Endothelial cell (in vitro differentiated cells): ENCODE measurements at regions not wholly inside any gene's neighbourhood (a gene's known extent, or its start where the extent isn't known, plus 50 kb on each side); places are given as distances from the start of the nearest gene placed in this dataset.

Experiments used
- DNase-seq: peaks from one replicate; pipeline ENCODE4 v3.0.0; 2021; ENCODE audit warnings: low spot score
- H3K27ac Mint-ChIP-seq: one replicate; pipeline ENCODE4 v1.8.0; 2021; ENCODE audit warnings: mixed read lengths, inconsistent platforms; ENCODE audit not compliant: unreplicated experiment
- H3K27me3 Mint-ChIP-seq: one replicate; pipeline ENCODE4 v1.8.0; 2021; ENCODE audit warnings: mild to moderate bottlenecking, moderate library complexity, mixed read lengths, inconsistent platforms; ENCODE audit not compliant: unreplicated experiment
- H3K36me3 Mint-ChIP-seq: one replicate; pipeline ENCODE4 v1.8.0; 2021; ENCODE audit warnings: mild to moderate bottlenecking, low read depth, mixed read lengths, inconsistent platforms; ENCODE audit not compliant: unreplicated experiment
- H3K4me1 Mint-ChIP-seq: one replicate; pipeline ENCODE4 v1.8.0; 2021; ENCODE audit warnings: mild to moderate bottlenecking, mixed read lengths, inconsistent platforms; ENCODE audit not compliant: unreplicated experiment
- H3K4me3 Mint-ChIP-seq: one replicate; pipeline ENCODE4 v1.8.0; 2021; ENCODE audit warnings: mild to moderate bottlenecking, mixed read lengths, inconsistent platforms; ENCODE audit not compliant: unreplicated experiment
- H3K9me3 Mint-ChIP-seq: one replicate; pipeline ENCODE4 v1.8.0; 2021; ENCODE audit warnings: mixed read lengths, inconsistent platforms; ENCODE audit not compliant: unreplicated experiment
- TF ChIP-seq, protein P1 (sequence below): fragments of 200-600 bp; sonication (generic); IDR thresholded peaks from one replicate; pipeline ENCODE4 v1.5.0; 2021; ENCODE audit warnings: antibody characterized with exemption; ENCODE audit not compliant: unreplicated experiment

DNA sequence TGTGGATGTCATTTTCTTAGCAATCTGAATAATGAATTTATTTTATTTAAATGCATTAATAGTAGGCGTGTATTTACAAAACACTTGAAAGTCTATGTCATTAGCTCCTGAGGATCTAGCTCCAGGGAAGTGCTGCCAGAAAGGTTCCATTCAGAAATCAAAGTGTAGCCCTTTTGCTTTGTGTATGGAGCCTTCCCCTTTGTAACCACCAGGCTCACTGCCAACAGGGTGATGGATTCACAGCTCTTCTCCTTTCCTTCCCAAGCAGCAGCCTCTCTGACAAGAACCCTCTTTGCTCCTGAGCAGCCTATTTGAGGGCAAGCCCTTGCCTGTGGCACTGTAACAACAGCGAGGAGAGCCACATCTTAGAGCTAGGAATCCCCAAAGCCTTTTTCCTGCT is 286.0 kb upstream of the RASGEF1B start:
- H3K27me3 Mint-ChIP-seq = no peaks in the 10 kb centered on the region
- DNase-seq = no peak
- no peaks in the 10 kb centered on the region for H3K4me1 Mint-ChIP-seq
- TF ChIP-seq, protein P1, sequence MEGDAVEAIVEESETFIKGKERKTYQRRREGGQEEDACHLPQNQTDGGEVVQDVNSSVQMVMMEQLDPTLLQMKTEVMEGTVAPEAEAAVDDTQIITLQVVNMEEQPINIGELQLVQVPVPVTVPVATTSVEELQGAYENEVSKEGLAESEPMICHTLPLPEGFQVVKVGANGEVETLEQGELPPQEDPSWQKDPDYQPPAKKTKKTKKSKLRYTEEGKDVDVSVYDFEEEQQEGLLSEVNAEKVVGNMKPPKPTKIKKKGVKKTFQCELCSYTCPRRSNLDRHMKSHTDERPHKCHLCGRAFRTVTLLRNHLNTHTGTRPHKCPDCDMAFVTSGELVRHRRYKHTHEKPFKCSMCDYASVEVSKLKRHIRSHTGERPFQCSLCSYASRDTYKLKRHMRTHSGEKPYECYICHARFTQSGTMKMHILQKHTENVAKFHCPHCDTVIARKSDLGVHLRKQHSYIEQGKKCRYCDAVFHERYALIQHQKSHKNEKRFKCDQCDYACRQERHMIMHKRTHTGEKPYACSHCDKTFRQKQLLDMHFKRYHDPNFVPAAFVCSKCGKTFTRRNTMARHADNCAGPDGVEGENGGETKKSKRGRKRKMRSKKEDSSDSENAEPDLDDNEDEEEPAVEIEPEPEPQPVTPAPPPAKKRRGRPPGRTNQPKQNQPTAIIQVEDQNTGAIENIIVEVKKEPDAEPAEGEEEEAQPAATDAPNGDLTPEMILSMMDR = no peak
- no peaks in the 10 kb centered on the region for H3K36me3 Mint-ChIP-seq
- H3K9me3 Mint-ChIP-seq = no peaks in the 10 kb centered on the region
- H3K27ac Mint-ChIP-seq = no peak overlapping the region
- H3K4me3 Mint-ChIP-seq = no peak overlapping the region

GRCh38 chr4:81756973-81757372 is 285.3 kb upstream of the RASGEF1B start:
- Mint-ChIP-seq H3K4me3 (no peak overlapping the region), H3K27me3 (no peaks in the 10 kb centered on the region), H3K9me3 (no peaks in the 10 kb centered on the region), H3K27ac (no peak overlapping the region), H3K36me3 (no peaks in the 10 kb centered on the region), H3K4me1 (no peaks in the 10 kb centered on the region)
- no peak for DNase-seq
- TF ChIP-seq, protein P1 = no peak

GRCh38 chr4:81756042-81756441 is 284.3 kb upstream of the RASGEF1B start:
- H3K4me3 Mint-ChIP-seq = no peak overlapping the region
- H3K9me3 Mint-ChIP-seq = no peaks in the 10 kb centered on the region
- TF ChIP-seq, protein P1 = no peak
- no peaks in the 10 kb centered on the region for H3K27me3 Mint-ChIP-seq
- H3K27ac Mint-ChIP-seq = no peak overlapping the region
- H3K4me1 Mint-ChIP-seq = no peaks in the 10 kb centered on the region
- H3K36me3 Mint-ChIP-seq = no peaks in the 10 kb centered on the region
- DNase-seq = no peak

- TF ChIP-seq, protein P1 = no peak
- H3K4me1 Mint-ChIP-seq = no peaks in the 10 kb centered on the region
- H3K4me3 Mint-ChIP-seq = no peak overlapping the region
- no peaks in the 10 kb centered on the region for H3K9me3 Mint-ChIP-seq
- DNase-seq = no peak
- no peaks in the 10 kb centered on the region for H3K36me3 Mint-ChIP-seq
- H3K27ac Mint-ChIP-seq = no peak overlapping the region
- no peaks in the 10 kb centered on the region for H3K27me3 Mint-ChIP-seq
These were observed 282.5 kb upstream of the RASGEF1B start for GRCh38 chr4:81754169-81754568.

DNA sequence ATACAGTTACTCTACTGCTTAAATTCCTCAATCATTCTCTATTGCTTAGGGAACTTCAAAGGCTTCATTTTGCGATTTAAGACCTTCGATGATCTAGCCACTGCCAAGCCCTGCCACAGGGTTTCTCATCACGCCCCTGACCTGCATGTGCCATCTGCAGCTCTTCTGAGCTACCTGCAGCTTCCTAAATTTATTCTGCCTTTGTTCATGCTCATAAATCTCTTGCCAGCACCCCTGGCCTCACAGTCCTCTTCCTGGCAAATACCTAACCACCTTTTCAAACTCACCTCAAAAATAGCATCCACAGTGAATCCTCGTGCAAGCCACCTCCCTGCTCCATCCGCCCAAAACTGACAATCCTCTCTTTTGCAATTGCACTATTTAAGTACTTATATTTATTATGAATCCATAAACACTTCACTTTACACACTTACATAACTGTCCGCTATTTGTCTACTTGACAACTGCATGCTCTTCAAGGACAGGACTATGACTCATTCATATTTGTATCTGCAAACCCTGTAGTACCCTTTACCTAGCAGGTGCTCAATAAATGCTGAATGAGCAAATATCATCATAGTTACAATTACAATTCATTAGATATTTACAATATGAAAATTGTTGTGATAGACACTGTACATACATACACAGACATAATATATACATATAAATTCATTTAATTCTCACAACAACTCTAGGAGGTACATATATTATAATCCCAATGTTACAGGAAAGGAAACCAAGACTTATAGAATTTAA is 280.0 kb upstream of the RASGEF1B start:
- no peak overlapping the region for H3K27ac Mint-ChIP-seq

More for the DNA sequence above, 280.0 kb upstream of the RASGEF1B start:
- TF ChIP-seq, protein P1 = no peak
- no peaks in the 10 kb centered on the region for H3K27me3 Mint-ChIP-seq
- no peak for DNase-seq
- H3K4me1 Mint-ChIP-seq = peaks cover 10% of the 10 kb centered on the region
- no peaks in the 10 kb centered on the region for H3K36me3 Mint-ChIP-seq
- no peak overlapping the region for H3K4me3 Mint-ChIP-seq
- no peaks in the 10 kb centered on the region for H3K9me3 Mint-ChIP-seq
